ENCODE measurements at regions not wholly inside any gene's neighbourhood (a gene's known extent, or its start where the extent isn't known, plus 50 kb on each side); places are given as distances from the start of the nearest gene placed in this dataset.

- DNase-seq (ENCODE audit: insufficient read length, low spot score): no peak
Observed at GRCh38 chr5:133685402-133686018, 73.2 kb upstream of the FSTL4 start.

GRCh38 chr5:133683646-133684596 lies 71.6 kb upstream of the FSTL4 start:
- FAIRE-seq: no peak
- TF ChIP-seq POLR2AphosphoS5 (IDR thresholded peaks at IDR 0.05; ENCODE audit: low read depth, low read length) (no peak), POU2F2 (IDR thresholded peaks at IDR 0.05; ENCODE audit: low read depth, low read length) (no peak), PAX5 (IDR thresholded peaks at IDR 0.05; ENCODE audit: insufficient read depth, low read length, severe bottlenecking) (no peak), POLR2A (IDR thresholded peaks at IDR 0.05; ENCODE audit: low read depth, low read length) (no peak), SPI1 (IDR thresholded peaks at IDR 0.05; ENCODE audit: low read depth, low read length) (no peak)

More at GRCh38 chr5:133685402-133686018, 73.2 kb upstream of the FSTL4 start:
- TF ChIP-seq POLR2AphosphoS5 (IDR thresholded peaks at IDR 0.05; ENCODE audit: low read depth, low read length) (no peak), PAX5 (IDR thresholded peaks at IDR 0.05; ENCODE audit: insufficient read depth, low read length, severe bottlenecking) (no peak), TAF1 (IDR thresholded peaks at IDR 0.05; ENCODE audit: low read depth, low read length) (no peak), POU2F2 (IDR thresholded peaks at IDR 0.05; ENCODE audit: low read depth, low read length) (no peak), POLR2A (IDR thresholded peaks at IDR 0.05; ENCODE audit: low read depth, low read length) (no peak), SPI1 (IDR thresholded peaks at IDR 0.05; ENCODE audit: low read depth, low read length) (no peak)
- no peak for FAIRE-seq

GRCh38 chr5:133682451-133682850 lies 70.1 kb upstream of the FSTL4 start:
- TF ChIP-seq SPI1 (IDR thresholded peaks at IDR 0.05; ENCODE audit: low read depth, low read length) (no peak), POU2F2 (IDR thresholded peaks at IDR 0.05; ENCODE audit: low read depth, low read length) (no peak), POLR2AphosphoS5 (IDR thresholded peaks at IDR 0.05; ENCODE audit: low read depth, low read length) (no peak), POLR2A (IDR thresholded peaks at IDR 0.05; ENCODE audit: low read depth, low read length) (no peak), TAF1 (IDR thresholded peaks at IDR 0.05; ENCODE audit: low read depth, low read length) (no peak), PAX5 (IDR thresholded peaks at IDR 0.05; ENCODE audit: insufficient read depth, low read length, severe bottlenecking) (no peak)
- DNase-seq (ENCODE audit: insufficient read length, low spot score): no peak
- no peak for FAIRE-seq

More at GRCh38 chr5:133683646-133684596, 71.6 kb upstream of the FSTL4 start:
- DNase-seq (ENCODE audit: insufficient read length, low spot score): no peak

DNA sequence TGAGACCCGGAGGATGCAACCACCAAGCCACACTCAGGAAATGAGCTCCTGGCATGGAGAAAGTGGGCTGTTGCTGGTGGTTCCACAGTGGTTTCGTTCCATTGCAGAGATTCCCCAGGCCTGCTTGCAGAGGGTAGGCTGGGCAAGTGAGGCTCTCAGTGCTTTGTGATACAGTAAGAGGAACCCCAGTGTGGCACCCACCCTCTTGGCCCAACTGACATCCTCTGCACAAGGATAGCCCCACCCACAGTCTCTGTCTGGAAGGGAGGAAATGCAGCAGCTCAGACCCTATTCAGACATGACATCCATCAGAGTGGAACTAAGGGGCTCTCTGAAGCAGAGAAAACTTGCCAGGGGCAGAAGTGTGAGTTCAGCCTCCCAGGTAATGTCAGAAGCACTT lies 69.6 kb upstream of the FSTL4 start:
- DNase-seq (ENCODE audit: insufficient read length, low spot score) (no peak), FAIRE-seq (no peak)
- TF ChIP-seq POU2F2 (IDR thresholded peaks at IDR 0.05; ENCODE audit: low read depth, low read length): no peak
- TF ChIP-seq TAF1 (IDR thresholded peaks at IDR 0.05; ENCODE audit: low read depth, low read length): no peak
- TF ChIP-seq SPI1 (IDR thresholded peaks at IDR 0.05; ENCODE audit: low read depth, low read length): no peak
- TF ChIP-seq POLR2A (IDR thresholded peaks at IDR 0.05; ENCODE audit: low read depth, low read length): no peak
- no peak for TF ChIP-seq POLR2AphosphoS5 (IDR thresholded peaks at IDR 0.05; ENCODE audit: low read depth, low read length)
- no peak for TF ChIP-seq PAX5 (IDR thresholded peaks at IDR 0.05; ENCODE audit: insufficient read depth, low read length, severe bottlenecking)

DNA sequence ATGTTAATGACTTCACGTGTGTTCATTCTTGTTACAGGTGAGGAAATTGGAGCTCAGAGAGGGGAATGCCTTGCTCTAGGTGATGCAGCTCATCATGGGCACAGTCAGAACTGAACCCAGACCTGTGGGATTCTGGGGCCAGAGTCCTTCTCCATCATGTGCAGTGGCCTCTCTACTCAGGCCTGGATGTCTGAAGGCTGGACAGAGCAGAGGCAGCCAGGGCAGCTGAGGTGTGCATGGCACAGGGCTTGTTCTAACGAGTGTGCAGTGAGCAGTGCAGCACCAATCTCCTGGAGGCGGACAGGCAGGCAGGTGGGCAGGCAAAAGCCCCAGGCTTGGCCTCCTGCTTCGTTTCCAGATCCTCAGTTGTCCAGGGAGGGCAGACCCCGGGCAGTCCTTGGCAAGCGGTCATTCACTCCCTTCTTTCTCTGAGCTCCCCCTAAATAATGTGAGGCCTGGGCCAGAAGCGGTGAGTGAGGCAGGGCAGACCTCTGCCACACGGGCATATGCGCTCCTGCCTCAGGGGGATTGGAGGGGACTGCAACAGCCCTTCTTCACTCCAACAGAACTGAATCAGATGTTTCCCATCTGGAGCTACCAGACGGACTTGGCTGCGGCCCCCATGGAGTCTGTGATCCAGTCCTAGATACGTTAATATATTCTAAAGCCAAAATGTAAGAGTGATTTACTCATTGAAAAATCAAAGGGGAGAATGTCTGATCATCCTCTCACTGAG lies 68.7 kb upstream of the FSTL4 start:
- TF ChIP-seq POLR2A (IDR thresholded peaks at IDR 0.05; ENCODE audit: low read depth, low read length) (no peak), TAF1 (IDR thresholded peaks at IDR 0.05; ENCODE audit: low read depth, low read length) (no peak), SPI1 (IDR thresholded peaks at IDR 0.05; ENCODE audit: low read depth, low read length) (no peak), POLR2AphosphoS5 (IDR thresholded peaks at IDR 0.05; ENCODE audit: low read depth, low read length) (no peak), PAX5 (IDR thresholded peaks at IDR 0.05; ENCODE audit: insufficient read depth, low read length, severe bottlenecking) (no peak)
- no peak for FAIRE-seq

DNA sequence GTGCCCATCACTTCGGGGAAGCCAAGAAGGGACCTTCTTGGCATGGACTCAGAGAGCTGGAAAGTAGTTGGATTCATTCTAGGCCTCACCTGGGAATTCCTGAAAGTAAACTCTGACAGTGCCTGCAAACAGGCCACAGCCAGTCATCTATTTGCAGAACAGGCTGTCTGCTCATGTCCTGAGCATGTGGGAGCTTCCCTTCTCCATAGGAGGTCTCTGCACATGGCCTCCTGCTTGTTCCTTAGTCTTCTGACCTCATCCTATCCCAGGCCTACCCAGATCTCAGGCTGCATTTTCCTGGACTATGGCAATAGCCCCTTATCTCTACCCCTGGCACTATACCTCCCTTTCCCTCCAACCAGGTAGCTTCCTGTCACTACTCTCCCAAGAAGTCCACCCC lies 67.2 kb upstream of the FSTL4 start:
- DNase-seq (ENCODE audit: insufficient read length, low spot score) (no peak), FAIRE-seq (no peak)
- TF ChIP-seq POLR2AphosphoS5 (IDR thresholded peaks at IDR 0.05; ENCODE audit: low read depth, low read length) (no peak), POLR2A (IDR thresholded peaks at IDR 0.05; ENCODE audit: low read depth, low read length) (no peak), SPI1 (IDR thresholded peaks at IDR 0.05; ENCODE audit: low read depth, low read length) (no peak), PAX5 (IDR thresholded peaks at IDR 0.05; ENCODE audit: insufficient read depth, low read length, severe bottlenecking) (no peak), TAF1 (IDR thresholded peaks at IDR 0.05; ENCODE audit: low read depth, low read length) (no peak), POU2F2 (IDR thresholded peaks at IDR 0.05; ENCODE audit: low read depth, low read length) (no peak)

More for the DNA sequence above, 68.7 kb upstream of the FSTL4 start:
- no peak for DNase-seq (ENCODE audit: insufficient read length, low spot score)

DNA sequence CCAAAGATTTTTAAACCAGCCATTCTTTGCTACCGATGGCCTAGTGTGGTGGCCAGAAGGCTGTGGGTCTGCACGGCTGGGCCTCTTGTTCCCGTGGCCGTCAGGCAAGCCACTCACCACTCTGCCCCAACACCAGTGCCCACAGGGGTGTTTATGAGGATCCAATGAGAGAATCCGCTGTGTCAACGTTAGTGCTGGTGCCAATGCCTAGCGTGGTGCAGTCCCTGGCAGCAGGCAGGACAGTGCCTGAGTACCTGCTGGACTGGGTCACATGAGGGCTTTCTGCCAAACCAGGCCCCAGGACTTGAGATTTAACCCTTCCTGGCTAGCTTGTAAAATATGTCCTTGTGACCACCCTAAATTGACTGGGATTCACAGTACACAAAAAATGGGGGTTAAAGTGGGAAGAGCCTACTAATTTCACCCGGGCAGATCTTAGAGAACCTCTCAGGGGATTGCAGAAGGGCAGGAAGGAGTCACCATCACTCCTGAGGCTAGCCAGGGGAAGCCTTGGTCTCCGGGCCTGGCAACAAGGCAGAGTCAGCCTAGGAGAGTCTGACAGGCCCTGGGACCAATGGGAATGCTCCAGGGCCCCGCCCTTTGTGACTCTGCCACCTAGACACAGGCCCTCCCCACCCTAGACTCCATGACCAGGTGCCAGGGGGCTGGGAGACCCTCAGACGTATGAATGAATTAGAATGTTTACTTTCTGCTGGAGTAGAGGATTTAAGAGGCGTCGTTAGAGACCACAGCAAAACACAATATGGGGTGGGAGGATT lies 63.2 kb upstream of the FSTL4 start:
- DNase-seq (ENCODE audit: insufficient read length, low spot score): no peak
- FAIRE-seq: no peak
- TF ChIP-seq SPI1 (IDR thresholded peaks at IDR 0.05; ENCODE audit: low read depth, low read length) (no peak), PAX5 (IDR thresholded peaks at IDR 0.05; ENCODE audit: insufficient read depth, low read length, severe bottlenecking) (no peak)

DNA sequence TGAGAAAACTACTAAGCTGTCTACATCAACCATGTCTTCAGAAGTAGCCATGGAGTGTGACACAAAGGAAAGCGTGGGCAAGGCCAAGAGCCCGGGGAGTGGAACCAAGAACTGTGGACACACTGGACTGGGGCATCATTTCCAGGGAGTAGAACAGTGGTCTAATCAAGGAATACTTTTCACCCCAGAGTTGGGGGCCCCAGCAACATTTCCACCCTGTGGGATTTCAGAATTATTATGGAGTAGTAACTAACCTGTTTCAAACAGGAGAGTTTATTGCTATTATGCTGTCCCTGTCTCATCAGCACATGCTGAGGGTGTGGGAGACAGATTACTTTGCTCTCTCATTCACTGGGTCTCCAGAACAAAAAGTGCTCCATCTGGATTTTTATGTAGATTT lies 58.0 kb upstream of the FSTL4 start:
- no peak for TF ChIP-seq PAX5 (IDR thresholded peaks at IDR 0.05; ENCODE audit: insufficient read depth, low read length, severe bottlenecking)
- no peak for TF ChIP-seq TAF1 (IDR thresholded peaks at IDR 0.05; ENCODE audit: low read depth, low read length)
- no peak for TF ChIP-seq POU2F2 (IDR thresholded peaks at IDR 0.05; ENCODE audit: low read depth, low read length)
- no peak for TF ChIP-seq POLR2AphosphoS5 (IDR thresholded peaks at IDR 0.05; ENCODE audit: low read depth, low read length)
- no peak for TF ChIP-seq SPI1 (IDR thresholded peaks at IDR 0.05; ENCODE audit: low read depth, low read length)
- no peak for TF ChIP-seq POLR2A (IDR thresholded peaks at IDR 0.05; ENCODE audit: low read depth, low read length)
- FAIRE-seq (no peak), DNase-seq (ENCODE audit: insufficient read length, low spot score) (no peak)
